ENCODE measurements at regions not wholly inside any gene's neighbourhood (a gene's known extent, or its start where the extent isn't known, plus 50 kb on each side); places are given as distances from the start of the nearest gene placed in this dataset.

GRCh38 chr2:34486965-34487364, 887.9 kb upstream of the FAM98A start:
- ChIA-PET CTCF (no interaction called here), RAD21 (ENCODE audit: unreplicated experiment) (no interaction called here), POLR2A (no interaction called here), SMC1A (ENCODE audit: uncharacterized antibody, unreplicated experiment) (no interaction called here)
- TF ChIP-seq MYB (IDR thresholded peaks at IDR 0.05; ENCODE audit: borderline replicate concordance, low read depth, low read length): no peak
- TF ChIP-seq ZNF217 (IDR thresholded peaks at IDR 0.05): no peak
- no peak for TF ChIP-seq BCLAF1 (IDR thresholded peaks at IDR 0.05)
- Histone ChIP-seq H3K4me3 (no peak overlapping the region), H3K27me3 (replicated peaks in 1 of 2; ENCODE audit: control insufficient read depth in 2 of 2, insufficient read depth in 2 of 2, low read length in 1 of 2) (no peaks in the 10 kb centered on the region), H3K79me2 (ENCODE audit: control insufficient read depth, insufficient read depth, low read length) (no peaks in the 10 kb centered on the region), H3K9me3 (replicated peaks; ENCODE audit: control insufficient read depth, insufficient read depth, low read length) (no peaks in the 10 kb centered on the region), H3K4me1 (ENCODE audit: control insufficient read depth, insufficient read depth, low read length) (no peaks in the 10 kb centered on the region), H2AFZ (ENCODE audit: control insufficient read depth, low read depth, low read length) (no peak overlapping the region), H3K9ac (ENCODE audit: control insufficient read depth, insufficient read depth, low read length) (no peak overlapping the region), H4K20me1 (ENCODE audit: control insufficient read depth, insufficient read depth) (no peaks in the 10 kb centered on the region), H3K27ac (ENCODE audit: control insufficient read depth, insufficient read depth) (no peak overlapping the region), H3K36me3 (ENCODE audit: control insufficient read depth in 2 of 2, insufficient read depth in 2 of 2, low read length in 1 of 2) (no peaks in the 10 kb centered on the region), H3K4me2 (ENCODE audit: control insufficient read depth, insufficient read depth) (no peak overlapping the region)
- WGBS (ENCODE audit: insufficient coverage, insufficient replicate concordance, low lambda C conversion rate, missing lambda C conversion rate): 47% methylated on average over 2 of the region's 2 CpGs
- FAIRE-seq (no peak), DNase-seq (ENCODE audit: low read depth, low spot score) (no peak), ATAC-seq (no peak)
- intact Hi-C loops (cut with micrococcal nuclease; ENCODE audit: unreplicated experiment): no loop called here
- in situ Hi-C loops (cut with MboI): no loop called here
- no TSS peak for BruUV-seq (replicated peaks)

GRCh38 chr2:34481542-34481941, 882.4 kb upstream of the FAM98A start:
- CTCF ChIA-PET: no interaction called here
- no peaks in the 10 kb centered on the region for H3K79me2 ChIP-seq (ENCODE audit: control insufficient read depth, insufficient read depth, low read length)
- H2AFZ ChIP-seq (ENCODE audit: control insufficient read depth, low read depth, low read length): no peak overlapping the region
- no peak overlapping the region for H3K27ac ChIP-seq (ENCODE audit: control insufficient read depth, insufficient read depth)
- H3K9me3 ChIP-seq (replicated peaks; ENCODE audit: control insufficient read depth, insufficient read depth, low read length): no peaks in the 10 kb centered on the region
- DNase-seq (ENCODE audit: low read depth, low spot score): no peak
- no peaks in the 10 kb centered on the region for H3K4me1 ChIP-seq (ENCODE audit: control insufficient read depth, insufficient read depth, low read length)
- no TSS peak for BruUV-seq (replicated peaks)
- intact Hi-C loops (cut with micrococcal nuclease; ENCODE audit: unreplicated experiment) (no loop called here), in situ Hi-C loops (cut with MboI) (no loop called here)
- no peak overlapping the region for H3K4me2 ChIP-seq (ENCODE audit: control insufficient read depth, insufficient read depth)
- TF ChIP-seq ZBTB11 (CRISPR knock-in tag; IDR thresholded peaks at IDR 0.05): no peak
- TF ChIP-seq TCF3 (IDR thresholded peaks at IDR 0.05; ENCODE audit: borderline replicate concordance, insufficient read depth, low read depth, low read length): no peak
- no peak for TF ChIP-seq TARDBP (IDR thresholded peaks at IDR 0.05; ENCODE audit: borderline replicate concordance)
- TF ChIP-seq IKZF1 (conservative IDR thresholded peaks at IDR 0.05): no peak
- no peak for TF ChIP-seq HDAC6 (IDR thresholded peaks at IDR 0.05; ENCODE audit: unreplicated experiment)
- TF ChIP-seq MEF2B (IDR thresholded peaks at IDR 0.05; ENCODE audit: partially characterized antibody, poor library complexity, severe bottlenecking): no peak
- TF ChIP-seq YY1 (IDR thresholded peaks at IDR 0.05; ENCODE audit: low read depth, low read length): no peak
- no peak for TF ChIP-seq SUPT20H (IDR thresholded peaks at IDR 0.05; ENCODE audit: borderline replicate concordance, control insufficient read depth, low read depth, low read length)
- TF ChIP-seq SIX5 (IDR thresholded peaks at IDR 0.05; ENCODE audit: low read depth, low read length, severe bottlenecking): no peak
- SMC1A ChIA-PET (ENCODE audit: uncharacterized antibody, unreplicated experiment): no interaction called here
- no peak for FAIRE-seq
- RAD21 ChIA-PET (ENCODE audit: unreplicated experiment): no interaction called here
- no peaks in the 10 kb centered on the region for H4K20me1 ChIP-seq (ENCODE audit: control insufficient read depth, insufficient read depth)
- H3K4me3 ChIP-seq: no peak overlapping the region
- 39% methylated on average over 3 of the region's 3 CpGs for whole genome bisulfite sequencing (ENCODE audit: insufficient coverage, insufficient replicate concordance, low lambda C conversion rate, missing lambda C conversion rate)
- no peak overlapping the region for H3K9ac ChIP-seq (ENCODE audit: control insufficient read depth, insufficient read depth, low read length)
- no peaks in the 10 kb centered on the region for H3K27me3 ChIP-seq (replicated peaks in 1 of 2; ENCODE audit: control insufficient read depth in 2 of 2, insufficient read depth in 2 of 2, low read length in 1 of 2)
- ATAC-seq: no peak
- POLR2A ChIA-PET: no interaction called here
- no peaks in the 10 kb centered on the region for H3K36me3 ChIP-seq (ENCODE audit: control insufficient read depth in 2 of 2, insufficient read depth in 2 of 2, low read length in 1 of 2)

All from GM12878 (cell line).